ENCODE measurements at regions not wholly inside any gene's neighbourhood (a gene's known extent, or its start where the extent isn't known, plus 50 kb on each side); places are given as distances from the start of the nearest gene placed in this dataset.
A peak's percentile ranks its signal among the peaks of the same experiment; 100 is the strongest.
"Not testable (repeated sequence)": the region's sequence is repeated elsewhere in the genome, so short reads cannot be mapped to it uniquely, and the experiment has no call there.

- not testable (repeated sequence) for DNase-seq
These were observed 106.0 kb upstream of the PODXL start for GRCh38 chr7:131662301-131662873.

- no peak for DNase-seq
These were observed 101.5 kb upstream of the PODXL start for GRCh38 chr7:131657881-131658280.

GRCh38 chr7:131656980-131657723 lies 100.7 kb upstream of the PODXL start:
- no peak for DNase-seq

GRCh38 chr7:131655866-131656265 lies 99.4 kb upstream of the PODXL start:
- DNase-seq = no peak

GRCh38 chr7:131655447-131655846 lies 99.0 kb upstream of the PODXL start:
- no peak for DNase-seq

- peak; percentile 70 to 78 for DNase-seq
These were observed 98.4 kb upstream of the PODXL start for GRCh38 chr7:131654668-131655326.

DNA sequence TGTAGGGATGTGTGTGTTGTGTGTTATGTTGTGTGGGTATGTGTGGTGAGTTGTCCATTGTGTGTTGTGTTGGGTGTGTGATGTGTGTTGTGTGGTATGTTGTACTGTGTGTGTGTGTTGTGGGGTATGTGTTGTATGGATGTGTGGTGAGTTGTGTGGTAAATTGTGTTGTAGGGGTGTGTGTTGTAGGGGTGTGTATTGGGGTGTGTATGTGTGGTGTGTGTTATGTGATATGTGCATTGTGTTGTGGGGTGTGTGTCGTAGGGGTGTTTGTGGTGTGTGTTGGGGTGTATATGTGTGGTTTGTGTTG lies 97.8 kb upstream of the PODXL start:
- no peak for DNase-seq

DNA sequence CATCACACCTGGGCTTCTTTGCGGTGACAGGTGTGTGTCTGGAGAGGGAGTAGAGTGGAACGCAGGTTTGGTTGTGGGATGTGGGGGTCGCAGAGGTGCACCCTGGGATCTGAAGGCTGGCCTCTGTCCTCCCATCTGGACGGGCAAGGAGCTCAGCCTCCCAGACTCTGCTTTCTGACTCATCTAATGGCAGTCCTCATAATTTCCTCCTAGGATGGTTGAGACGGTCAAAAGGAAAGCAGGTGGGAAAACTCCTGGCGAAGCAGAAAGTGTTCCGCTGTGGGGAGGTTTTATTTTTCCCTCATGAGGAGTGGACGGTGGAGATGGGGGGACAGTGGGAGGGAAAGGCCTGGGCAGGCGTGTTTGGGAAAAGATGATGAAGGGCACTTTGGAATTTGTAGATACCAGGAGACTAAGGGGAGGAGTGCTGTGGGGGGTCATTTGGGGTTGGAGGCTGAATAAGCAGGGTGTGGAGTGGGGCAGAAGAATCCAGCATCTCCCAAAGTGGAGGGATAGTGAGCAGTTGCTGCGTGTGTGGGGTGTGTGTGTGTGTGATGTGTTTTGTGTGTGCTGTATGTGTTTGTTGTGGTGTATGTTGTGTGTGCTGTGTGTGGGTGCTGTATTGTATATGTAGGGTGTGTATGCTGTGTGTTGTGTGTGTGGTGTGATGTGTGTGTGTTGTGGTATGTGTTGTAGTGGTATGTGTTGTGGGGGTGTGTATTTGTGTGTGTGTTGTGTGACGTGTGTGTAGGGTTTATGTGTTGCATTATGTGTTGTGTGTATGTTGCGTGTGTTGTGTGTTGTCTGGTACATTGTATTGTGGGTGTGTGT lies 97.2 kb upstream of the PODXL start:
- no peak for DNase-seq

DNA sequence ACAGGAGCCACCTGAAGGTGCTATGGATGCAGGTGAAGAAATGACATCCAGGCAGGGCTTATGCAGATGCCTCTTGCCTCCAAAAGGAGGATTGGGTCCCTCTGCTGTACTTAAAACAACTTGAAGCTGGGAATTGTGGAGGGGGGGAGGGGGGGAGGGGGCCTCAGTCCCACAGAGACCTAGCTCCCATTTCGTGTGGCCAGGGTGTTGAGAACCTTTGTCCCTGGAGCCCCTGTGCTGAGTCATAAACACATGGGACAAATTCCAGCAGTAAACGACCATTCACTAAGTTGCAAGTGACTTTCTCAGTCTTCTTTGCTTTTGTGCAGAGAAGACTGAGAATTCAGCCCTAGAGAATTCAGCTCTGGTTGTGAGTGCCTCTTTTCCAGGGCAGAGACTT lies 96.5 kb upstream of the PODXL start:
- DNase-seq = no peak

GRCh38 chr7:131652194-131652593 lies 95.8 kb upstream of the PODXL start:
- DNase-seq = no peak

DNA sequence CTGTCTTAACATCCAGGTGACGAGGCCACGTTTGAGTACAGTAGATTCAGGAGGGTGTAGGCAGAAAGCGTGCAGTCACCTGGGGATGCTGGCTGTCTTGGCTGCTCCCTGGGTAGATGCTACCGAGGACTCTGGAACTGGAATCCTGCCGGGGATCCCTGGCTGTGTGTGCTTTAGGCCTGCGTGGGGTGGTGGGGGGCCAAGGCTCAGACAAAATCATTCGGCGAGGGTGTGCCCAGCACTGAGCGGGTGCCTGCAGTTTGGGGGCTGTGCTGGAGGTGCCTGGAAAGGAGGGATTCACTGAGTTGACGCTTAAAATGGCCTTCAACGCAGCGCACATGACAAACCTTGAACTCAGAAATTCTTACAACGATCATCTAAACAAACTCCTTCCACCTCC lies 93.5 kb upstream of the PODXL start:
- no peak for DNase-seq

DNA sequence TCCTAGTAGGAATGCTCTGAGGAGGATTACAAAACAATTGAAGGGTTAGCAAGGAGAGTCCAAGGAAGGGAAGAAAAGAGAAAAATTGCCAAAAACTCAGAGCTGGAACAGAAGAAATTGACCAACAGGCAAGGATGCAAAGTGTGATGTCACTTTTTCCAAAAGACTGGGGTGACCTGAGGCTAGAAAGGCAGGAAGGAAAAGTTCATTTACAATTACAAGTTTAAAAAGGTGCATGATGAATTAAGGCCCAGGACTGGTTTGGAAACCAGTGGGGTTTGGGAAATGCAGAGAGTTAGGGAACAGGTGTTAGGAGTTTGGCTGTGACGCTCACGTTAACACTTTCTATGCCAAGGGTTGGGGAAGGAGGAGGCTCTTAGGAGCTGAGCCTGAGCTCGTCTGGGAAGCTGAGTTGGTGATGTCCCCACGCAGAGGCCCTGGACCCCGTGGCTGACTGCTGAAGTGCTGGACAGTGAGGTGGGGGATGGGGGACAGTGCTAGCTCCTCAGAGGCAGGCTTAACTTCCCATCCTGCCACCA lies 92.6 kb upstream of the PODXL start:
- no peak for DNase-seq

DNA sequence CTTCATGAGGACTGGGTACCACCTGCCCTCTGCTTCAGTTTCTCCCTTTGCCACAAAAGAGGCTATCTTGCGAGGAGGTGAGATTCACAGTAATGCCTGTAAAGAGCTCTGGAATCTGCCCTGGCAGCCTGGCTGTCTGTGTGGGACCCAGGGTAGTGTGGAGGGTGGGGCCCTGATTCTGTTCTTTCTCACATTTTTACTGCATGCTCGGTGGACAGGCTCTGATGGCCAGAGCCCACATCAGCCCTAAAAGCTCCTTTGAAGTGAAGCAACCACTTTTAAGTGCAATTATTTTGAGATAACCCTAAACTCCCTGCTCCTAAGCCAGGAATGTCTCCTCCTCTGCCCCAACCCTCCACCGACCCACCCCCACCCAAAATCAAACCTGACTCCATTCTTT lies 92.1 kb upstream of the PODXL start:
- no peak for DNase-seq

DNA sequence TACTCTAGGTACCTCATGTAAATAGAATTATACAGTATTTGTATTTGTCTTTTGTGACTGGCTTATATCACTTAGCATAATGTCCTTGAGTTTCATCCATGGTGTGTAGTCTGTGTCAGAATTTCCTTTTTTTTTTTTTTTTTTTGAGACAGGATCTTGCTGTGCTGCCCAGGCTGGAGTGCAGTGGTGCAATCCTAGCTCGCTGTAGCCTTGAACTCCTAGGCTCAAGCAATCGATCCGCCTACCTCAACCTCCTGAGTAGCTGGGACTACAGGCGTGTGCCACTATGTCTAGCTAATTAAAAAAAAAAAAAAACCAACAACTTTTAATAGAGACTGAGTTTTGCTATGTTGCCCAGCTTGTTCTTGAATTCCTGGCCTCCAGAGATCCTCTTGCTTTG lies 89.8 kb upstream of the PODXL start:
- DNase-seq = no peak

- no peak for DNase-seq
These were observed 86.0 kb upstream of the PODXL start for GRCh38 chr7:131642429-131642828.

- no peak for DNase-seq
These were observed 84.3 kb upstream of the PODXL start for GRCh38 chr7:131640686-131641085.

GRCh38 chr7:131638641-131639430 lies 82.4 kb upstream of the PODXL start:
- no peak for DNase-seq

DNA sequence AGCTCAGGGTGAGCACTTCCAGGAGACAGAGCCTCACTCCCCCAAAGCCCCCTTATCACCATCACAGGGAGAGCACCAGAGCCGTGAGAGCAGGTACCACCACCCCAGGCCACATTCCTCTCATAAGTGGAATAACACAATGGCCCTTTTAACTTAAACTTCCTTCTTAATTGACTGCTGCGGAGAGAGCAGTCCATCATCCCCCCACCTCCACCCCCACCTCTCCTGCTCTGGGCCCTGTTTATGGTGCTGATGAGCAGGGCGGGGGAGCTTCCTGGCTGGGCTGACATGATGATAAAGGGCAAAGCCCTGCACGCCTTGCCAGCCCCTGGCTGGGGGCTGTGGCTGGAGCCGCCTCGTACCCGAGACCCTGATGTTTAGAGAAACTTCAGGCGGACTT lies 81.4 kb upstream of the PODXL start:
- DNase-seq = no peak

- no peak for DNase-seq
These were observed 79.7 kb upstream of the PODXL start for GRCh38 chr7:131636092-131636491.

DNA sequence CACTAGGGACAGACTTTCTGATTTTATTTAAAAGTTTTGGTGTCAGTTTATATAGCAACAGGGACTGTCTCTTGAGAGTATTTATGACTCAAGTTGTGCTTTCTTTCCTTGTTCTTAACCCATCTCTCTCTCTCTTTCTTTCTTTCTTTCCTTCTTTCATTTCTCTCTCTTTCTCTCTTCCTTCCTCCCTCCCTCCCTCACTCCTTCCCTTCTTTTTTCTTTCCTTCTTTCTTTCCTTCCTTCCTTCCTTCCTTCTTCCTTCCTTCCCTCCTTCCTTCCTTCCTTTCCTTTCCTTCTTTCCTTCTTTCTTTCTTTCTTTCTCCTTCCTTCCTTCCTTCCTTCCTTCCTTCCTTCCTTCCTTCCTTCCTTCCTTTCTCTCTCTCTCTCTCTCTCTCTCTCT lies 77.8 kb upstream of the PODXL start:
- not testable (repeated sequence) for DNase-seq

- DNase-seq = no peak
These were observed 77.0 kb upstream of the PODXL start for GRCh38 chr7:131633342-131633843.

DNA sequence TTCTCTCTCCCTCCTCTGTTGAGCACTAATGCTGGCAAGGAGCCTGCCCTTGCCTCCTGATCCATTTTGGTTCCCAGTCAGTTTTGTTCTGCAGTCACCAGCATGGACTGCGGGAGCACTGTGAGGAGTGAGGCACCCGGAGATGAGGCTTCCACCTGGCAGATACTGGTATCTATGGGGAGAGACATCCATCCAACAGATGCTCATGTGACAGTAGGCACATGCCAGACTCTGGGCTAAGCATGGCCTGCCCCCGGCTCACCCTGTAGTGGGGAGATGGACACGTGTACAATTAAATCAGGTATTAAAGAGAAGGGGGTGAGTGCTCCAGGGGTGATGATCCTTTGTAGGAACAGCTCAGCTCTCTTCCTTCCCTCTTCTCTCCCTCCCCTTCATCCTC lies 74.0 kb upstream of the PODXL start:
- no peak for DNase-seq
